A673 (cell line): ENCODE measurements at regions not wholly inside any gene's neighbourhood (a gene's known extent, or its start where the extent isn't known, plus 50 kb on each side); places are given as distances from the start of the nearest gene placed in this dataset.

ENCODE experiments used
- EZH2 ChIP-seq: fragments of 200-600 bp; sonication (generic); IDR thresholded peaks from 2 replicates; pipeline ENCODE4 v1.6.1; 2017; ENCODE audit warnings: borderline replicate concordance, low read depth, mild to moderate bottlenecking, mixed read lengths, antibody characterized with exemption, low read length; ENCODE audit not compliant: poor library complexity, severe bottlenecking
- TF ChIP-seq, protein P1 (sequence below): fragments of 300-800, 200-600 bp; sonication (generic); conservative IDR thresholded peaks from 2 replicates; pipeline ENCODE4 v1.5.1; 2017; ENCODE audit warnings: low read depth, mild to moderate bottlenecking, antibody characterized with exemption, low read length, moderate library complexity, mixed read lengths

DNA sequence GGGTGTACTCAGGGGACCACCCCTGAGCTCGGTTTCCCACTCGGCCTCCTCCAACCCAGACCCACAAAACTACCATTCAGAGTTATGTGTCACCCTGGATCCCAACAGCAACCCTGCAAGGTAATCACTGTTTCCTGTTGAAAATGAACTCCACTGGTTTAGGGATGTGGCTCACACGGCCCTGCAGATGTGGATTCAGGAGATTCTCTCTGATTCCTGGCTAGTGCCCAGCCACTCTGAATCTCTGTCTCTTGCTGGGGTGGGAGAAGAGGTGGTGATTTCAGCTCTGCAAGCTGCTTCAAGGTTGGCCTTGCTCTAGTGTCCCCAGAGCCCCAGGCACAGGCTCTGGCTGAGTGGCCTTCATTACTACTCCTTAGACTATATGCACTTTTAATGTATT is 1231.6 kb downstream of the TBC1D22A start:
- TF ChIP-seq, protein P1, sequence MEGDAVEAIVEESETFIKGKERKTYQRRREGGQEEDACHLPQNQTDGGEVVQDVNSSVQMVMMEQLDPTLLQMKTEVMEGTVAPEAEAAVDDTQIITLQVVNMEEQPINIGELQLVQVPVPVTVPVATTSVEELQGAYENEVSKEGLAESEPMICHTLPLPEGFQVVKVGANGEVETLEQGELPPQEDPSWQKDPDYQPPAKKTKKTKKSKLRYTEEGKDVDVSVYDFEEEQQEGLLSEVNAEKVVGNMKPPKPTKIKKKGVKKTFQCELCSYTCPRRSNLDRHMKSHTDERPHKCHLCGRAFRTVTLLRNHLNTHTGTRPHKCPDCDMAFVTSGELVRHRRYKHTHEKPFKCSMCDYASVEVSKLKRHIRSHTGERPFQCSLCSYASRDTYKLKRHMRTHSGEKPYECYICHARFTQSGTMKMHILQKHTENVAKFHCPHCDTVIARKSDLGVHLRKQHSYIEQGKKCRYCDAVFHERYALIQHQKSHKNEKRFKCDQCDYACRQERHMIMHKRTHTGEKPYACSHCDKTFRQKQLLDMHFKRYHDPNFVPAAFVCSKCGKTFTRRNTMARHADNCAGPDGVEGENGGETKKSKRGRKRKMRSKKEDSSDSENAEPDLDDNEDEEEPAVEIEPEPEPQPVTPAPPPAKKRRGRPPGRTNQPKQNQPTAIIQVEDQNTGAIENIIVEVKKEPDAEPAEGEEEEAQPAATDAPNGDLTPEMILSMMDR: no peak
- no peak for TF ChIP-seq EZH2
